NCI-H2107 (cell line): ENCODE measurements at regions not wholly inside any gene's neighbourhood (a gene's known extent, or its start where the extent isn't known, plus 50 kb on each side); places are given as distances from the start of the nearest gene placed in this dataset.

ENCODE experiments used
- DNase-seq: peaks from one replicate; lab custom pipeline; 2025; lab: John Stamatoyannopoulos, UW

DNA sequence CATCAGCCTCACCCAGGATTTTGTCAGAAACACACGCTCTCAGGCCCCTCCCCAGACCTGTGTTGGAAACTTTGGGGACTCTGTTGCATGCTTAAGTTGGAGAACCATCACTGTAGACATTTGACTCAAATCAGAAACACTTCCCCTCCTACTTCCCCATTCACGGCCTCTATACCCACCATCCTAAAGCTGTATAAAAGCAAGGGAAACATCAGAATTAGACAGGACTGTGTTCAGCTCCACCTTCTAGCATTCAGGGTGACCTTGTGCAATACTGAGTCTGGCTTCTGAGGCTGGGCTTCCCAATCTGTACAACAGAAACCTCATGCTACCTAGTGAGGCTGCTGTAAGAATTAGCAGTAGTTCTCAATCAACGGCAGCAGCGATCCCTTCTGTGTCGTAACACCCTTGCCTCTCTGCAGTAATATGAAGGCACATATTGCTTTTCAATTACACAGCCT is 252.3 kb downstream of the LY86 start:
- DNase-seq, result no peak

DNA sequence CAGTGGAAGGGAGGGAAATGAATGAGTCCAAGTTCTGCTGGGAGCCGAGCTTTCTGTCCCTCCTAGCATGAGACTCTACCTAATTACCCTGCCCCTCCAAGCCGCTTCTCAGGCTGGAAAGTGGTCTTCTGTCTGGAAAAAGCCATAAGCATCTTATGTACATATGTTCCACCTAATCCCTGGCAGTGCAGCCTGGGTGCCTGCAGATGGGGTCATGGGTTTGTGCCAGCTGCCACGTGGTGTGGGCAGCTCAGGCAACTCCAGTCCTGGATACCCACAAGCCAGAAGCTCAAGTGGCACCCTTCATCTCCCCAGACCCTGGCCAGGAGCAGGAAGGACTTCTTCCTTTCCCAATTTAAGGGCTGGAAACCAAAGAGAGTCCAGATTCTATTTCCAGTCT is 253.1 kb downstream of the LY86 start:
- no peak for DNase-seq

DNA sequence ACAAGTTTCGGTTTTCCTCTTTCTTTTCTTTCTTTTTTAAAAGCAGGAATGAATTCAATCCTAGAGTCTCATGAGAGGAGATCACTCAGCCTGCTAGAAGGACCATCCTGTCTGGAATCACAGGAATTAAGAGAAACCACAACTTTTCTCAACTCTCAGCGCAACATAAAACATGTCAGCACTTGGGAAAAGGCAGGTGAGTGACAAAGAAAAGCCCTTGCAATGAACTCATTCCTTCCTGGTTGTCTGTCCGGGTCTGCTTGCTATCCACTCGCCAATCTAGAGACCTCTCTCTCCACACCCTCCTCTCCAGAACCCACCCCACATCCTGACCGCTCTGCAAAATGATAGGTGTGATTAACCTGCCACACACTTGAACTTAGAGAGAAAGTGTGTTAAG is 253.8 kb downstream of the LY86 start:
- no peak for DNase-seq

DNA sequence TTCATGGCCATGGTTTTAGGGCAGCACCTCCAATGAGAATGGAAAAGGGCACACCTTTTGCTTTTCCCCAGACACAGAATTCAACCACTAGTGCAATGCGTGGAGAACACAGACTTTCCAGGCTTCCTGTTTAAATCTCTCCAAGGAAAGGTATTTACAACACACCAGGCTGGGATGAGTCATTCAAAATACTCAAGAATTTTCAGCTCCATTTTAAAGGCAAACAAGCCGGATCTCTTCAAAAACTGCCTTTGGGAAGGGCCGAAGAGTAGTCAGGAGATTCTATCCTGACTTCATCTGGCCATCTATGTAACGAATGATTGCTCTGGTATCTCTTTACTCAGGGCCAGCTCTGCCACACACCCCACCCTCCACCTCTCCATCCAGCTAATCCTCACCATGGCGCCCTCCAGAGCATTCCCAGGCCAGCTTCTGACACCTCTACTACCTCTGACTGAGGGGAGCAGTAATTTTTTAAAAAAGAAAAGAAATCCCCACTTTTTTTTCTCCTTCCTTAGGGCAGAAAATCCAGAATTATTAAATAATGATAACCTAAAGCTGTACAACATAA is 254.6 kb downstream of the LY86 start:
- no peak for DNase-seq

DNA sequence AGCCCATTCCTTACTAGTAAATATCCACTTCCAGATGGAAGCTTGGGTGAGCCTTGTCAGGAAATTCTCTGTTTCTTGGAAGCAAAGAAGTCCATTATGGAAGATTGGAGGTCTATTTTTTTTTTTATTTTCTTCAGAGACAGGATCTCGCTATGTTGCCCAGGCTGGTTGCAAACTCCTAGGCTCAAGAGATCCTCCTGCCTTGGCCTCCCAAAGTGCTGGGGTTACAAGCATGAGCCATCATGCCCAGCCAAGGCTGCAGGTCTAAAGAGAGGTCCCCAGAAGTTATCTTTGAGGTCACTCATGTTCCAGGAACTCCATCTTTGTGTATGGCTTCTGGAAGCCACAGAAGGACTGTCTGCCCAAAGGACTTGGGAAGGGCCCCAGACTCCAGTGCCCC is 255.3 kb downstream of the LY86 start:
- DNase-seq, result no peak

DNA sequence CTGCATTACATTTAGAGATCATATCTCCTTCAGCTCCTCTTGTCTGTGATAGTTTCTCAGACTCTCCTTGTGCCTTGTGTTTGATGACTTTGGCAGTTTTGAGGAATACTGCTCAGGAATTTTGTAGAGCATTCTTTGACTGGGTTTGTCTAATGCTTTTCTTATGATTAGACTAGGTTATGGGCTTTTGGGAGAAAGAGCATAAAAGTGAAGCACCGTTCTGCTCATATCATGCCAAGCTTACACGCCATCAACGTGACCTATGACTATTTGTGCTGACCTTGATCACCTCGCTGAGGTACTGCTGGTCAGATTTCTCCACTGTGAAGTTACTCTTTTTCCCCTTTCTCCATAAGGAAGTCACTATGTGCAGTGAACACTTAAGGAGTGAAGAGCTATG is 256.0 kb downstream of the LY86 start:
- DNase-seq, result no peak

DNA sequence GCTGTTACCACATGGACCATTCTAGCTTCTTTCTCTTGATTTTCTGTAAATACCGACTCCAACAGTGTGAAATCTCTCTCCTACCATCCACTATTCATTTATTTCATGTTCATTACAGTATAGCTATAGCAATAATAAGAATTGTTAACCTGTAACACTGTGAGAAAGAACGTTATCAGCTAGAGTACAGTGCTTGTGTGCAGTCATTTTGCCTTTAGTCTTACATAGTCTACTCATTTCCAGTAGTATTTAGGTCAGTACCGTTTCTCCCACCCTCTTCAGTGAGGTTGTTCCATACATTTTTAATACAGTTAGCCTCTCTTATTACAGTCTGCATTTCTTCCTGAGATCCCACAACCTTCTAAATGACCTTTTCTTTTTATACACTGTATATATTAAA is 257.1 kb downstream of the LY86 start:
- no peak for DNase-seq

DNA sequence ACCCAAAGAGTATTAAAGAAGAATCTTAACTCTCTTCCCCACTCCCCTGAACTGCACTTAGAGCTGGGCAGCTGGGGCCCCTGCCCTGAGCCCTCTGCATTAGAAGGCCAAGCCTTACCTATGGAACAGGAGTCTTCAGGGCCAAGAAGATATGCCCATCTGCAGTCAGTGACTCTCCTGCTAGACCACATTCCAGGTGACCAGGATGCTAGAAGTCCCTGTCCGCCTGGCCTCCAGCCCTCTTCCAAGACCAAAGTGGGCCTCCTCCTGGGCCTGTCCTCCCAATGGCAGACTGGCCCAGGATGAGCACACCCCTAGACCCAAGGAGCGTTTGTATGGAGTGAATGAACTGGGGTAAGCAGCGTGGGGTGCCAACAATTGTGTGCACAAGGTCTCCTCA is 259.1 kb downstream of the LY86 start:
- no peak for DNase-seq

DNA sequence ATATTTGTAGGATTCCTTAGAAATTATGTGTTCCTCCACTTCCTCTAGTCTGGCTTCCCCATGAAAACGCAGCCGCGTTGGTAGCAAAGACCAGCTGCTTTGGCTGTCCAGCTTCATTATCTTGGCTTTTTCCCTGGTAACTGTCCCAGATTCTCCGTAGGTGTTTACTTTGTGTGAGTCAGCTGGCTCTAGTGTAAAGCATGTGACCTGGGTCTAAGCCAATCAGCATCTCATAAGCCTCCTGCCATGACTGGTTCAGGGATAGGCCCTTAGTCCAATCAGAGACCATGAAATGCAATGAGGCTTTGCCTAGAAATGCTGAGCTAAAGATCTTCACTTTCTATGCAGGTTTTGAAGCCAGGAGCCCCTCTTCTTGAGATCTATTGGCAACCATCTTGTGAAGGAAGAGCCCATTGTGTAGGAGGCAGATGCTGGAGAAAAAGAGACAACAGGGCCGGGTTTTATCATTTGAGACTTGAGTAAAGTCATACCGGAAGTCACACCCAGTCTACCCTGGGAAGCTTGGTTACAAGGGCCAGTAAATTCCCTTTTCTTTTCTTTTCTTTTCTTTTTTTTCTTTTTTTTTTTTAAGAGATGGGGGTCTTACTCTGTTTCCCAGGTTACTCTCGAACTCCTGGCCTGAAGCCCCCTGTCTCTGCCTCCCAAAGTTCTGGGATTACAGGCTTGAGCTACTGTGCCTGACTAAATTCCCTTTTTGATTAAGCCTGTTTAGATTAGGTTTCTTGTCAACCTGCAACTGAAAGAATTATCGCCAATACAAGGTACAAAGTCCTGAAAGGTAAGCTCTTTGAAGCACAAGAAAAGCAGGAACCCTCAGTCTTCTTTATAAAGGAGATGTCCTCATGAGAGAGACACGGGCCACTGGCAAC is 256.5 kb upstream of the RREB1 start:
- DNase-seq, result no peak

DNA sequence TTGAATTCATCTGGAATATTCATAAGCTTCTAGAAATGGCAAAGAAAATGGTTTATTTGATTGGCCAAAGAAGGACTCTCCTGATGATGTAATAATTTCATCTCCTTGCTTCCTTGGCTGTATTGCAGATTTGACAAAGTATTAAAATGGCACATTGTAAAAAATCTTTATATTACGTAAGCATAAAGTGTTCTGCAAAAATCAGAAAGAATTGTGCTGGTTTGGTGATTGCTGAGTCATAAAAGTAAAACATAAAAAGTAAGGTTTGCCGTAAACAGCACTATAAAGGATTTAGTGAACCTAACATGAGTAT is 255.9 kb upstream of the RREB1 start:
- no peak for DNase-seq

DNA sequence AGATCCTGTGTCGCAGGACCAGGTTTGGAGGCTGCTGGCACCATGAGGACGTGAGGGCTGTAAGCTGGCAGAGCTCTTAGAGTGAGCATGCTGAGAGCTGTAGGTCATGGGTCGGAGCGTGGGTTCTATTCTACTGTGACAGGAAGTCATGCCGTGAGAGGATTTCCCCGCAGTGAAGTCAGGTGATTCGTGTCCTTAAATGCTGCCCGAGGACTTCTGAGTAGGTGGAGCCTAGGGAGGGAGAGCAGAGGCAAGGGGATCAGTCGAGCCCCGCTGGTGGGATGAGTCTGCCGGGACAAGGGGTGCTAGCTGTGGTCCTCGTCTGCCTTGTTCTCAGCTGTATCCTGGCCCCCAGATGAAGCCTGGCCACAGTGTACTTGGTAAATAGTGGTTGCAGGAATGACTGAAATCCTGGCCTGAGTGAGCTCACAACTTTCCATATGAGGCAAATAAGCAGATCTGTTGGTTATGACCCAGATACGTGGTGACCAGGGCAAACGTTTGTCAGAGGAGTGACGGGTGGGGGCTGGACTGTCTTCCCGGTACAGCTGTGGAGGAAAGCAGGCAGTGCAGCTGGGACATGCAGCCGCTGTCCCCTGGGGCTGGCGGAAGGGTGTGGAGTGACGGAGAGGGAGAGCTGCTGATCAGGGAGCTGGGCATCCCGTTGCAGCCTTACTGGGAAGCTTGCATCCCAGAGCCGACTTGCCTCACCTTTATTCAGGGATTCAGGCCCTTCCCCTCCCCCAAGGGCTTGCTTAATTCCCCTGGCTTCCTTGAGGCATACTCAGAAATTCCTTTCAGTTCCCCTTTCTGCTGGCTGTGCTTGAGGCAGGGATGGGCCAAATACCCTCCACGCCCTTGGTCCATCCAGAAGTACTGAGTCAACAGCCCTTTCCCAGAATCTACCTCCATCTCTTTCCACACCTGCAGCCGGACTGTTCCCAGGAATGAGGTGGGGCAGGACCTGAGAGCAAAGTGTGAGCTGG is 250.9 kb upstream of the RREB1 start:
- no peak for DNase-seq

DNA sequence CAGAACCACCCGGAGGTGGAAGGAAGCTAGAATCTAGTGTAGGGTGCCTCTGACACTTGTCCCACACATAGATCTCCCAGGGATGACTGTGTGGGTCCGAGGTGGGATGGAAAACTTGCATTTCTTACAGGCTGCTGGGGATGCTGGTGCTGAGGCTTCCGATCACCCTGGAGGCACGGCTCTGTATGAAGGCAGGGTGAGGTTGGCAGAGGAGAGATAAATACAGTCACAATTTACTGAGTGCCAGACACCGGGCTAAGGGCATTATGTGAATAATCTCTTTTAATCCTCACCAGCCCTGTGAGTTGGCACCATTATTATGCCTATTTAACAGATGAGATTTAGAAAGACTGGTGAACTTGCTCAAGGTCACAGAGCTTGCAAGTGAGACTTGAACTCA is 250.2 kb upstream of the RREB1 start:
- no peak for DNase-seq

DNA sequence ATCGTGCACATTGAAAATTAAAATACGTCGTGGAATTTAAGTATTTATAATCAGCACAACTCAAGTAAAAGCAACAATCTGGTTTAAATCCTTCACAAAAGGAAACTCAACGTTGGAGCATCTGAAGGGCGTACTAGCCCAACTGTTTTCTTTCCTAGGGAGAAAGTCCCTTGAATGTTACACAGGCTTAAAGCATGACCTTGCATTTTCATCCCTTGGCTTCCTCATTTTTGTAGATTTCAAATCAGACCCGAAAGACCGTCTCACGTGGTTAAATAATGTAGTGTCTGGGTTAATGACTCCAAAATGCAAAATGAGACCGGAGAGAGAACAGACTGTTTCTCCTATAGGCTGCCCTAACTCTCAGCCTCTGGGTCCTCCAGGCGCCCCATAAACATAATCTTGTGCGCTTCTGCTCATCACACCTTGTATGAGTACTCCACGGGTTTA is 249.2 kb upstream of the RREB1 start:
- no peak for DNase-seq

DNA sequence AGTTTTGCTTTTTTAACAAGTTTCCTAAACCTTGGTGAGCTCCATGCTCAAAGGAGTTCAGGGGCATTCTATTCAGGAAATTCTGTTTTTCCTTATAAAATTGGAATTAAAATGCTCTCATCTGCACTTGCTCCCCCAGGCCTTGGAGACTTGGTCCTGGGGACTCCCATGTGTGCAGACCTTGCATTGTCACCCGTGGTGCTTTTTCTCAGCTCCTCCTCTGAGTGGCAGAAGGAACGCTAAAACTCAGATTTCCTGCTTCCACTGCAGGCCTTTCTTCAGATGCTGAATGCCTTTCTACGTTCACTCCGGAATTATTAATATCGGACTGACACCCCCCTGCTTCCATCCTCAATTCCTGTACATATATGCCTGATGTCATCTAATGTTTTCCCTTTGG is 248.7 kb upstream of the RREB1 start:
- DNase-seq, result no peak

DNA sequence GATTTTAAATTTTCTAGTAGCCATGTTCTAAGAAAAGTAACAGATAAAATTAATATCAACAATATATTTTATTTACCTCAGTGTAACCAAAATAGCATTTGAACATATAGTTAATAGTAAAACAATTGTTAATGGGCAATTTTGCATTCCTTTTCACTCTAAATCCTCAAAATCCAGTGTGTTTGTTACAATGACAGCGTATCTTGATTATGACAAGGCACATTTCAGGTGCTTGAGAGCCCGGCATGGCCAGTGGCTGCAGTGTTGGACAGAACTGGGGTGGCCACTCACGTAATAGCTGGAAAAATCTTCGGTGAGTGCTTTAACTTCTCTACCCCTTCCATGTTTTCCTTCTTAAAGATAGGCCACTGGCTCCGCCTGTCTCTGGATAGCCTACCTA is 248.0 kb upstream of the RREB1 start:
- DNase-seq, result no peak

DNA sequence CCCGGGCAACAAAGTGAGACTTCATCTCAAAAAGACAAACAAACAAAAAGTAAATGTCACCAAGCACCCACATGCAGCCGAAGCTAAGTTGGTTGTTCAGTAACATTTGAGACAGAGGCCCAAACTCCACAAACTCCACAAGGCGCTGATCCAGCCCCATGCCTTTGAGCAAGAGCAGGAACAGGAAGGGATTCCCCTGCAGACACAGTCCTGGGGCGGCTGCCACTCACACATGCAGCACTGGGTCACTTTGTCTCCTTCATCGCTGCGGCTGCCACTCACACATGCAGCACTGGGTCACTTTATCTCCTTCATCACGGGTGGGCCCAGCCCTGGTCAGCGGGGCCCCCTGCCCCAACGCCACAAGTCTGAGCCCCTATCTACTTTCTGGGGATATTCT is 246.9 kb upstream of the RREB1 start:
- no peak for DNase-seq

DNA sequence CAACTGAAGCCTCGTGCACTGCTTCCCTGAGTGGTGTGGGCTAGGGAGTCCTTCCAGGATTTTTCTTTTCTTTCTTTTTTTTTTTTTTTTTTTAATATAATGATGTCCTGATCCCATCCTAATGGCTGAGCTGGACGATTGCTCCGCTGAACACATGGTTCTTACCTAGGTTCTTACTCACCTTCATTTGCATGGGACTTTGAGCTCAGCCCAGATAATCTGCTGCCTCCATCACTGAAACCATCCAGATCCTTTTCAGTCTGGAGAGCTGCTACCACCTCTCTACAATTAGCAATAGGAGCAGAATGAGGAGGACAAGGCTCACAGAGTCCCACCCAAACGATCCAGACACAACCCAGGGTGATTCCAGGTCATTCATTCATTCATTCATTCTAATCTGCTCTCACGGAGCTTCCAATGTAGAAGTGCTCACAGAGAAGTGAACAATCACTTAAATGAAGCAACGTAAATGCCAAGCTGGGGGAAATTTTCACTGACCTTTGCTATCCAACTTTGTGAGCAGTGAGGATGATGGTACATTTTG is 246.3 kb upstream of the RREB1 start:
- DNase-seq, result no peak

DNA sequence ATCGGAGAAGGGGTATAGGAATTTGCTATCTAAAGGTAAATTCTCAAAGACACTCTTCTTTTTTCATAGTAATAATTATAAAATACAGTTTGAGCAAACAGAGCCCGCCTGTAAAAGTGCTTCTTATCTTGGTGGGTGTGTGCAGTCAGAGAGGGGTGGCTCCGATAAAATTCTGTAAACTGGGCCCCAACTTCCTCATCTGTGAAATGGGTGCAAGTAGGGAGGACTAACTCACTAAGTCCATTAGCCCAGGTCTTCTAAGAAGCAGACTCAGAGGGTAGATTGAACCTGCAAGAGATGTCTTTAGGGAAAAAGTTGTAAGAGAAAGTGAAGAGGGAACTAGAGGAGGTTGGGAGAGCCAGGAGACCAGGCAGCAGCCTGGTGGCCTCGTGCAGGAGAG is 245.8 kb upstream of the RREB1 start:
- no peak for DNase-seq

DNA sequence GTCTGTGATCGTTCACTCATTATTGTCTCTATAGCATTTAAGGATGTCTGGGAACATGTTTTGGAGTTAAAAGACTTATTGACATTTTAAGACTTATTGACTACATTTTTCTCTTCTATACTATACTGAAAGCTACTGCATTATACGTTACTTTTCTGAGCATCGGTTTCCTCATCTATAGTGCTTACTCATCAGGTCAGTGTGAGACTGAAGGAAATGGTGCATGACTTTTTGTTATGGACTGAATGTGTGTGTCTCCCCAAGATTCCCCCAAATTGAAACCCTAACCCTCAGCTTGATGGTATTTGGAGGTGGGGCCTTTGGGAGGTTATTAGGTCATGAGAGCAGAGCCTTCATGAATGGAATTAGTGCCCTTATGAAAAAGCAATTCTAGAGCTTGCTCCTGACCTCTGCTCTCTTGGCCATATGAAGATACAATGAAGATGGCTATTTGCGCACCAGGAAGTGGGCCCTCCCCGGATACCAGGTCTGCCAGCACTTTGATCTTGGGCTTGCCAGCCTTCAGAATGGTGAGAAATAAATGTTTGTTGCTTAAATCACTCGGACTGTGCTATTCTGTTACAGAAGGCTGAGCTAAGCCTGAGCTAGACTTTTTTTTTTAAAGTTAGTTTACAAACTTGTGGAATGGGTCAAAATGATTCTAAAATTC is 243.7 kb upstream of the RREB1 start:
- DNase-seq, result no peak

DNA sequence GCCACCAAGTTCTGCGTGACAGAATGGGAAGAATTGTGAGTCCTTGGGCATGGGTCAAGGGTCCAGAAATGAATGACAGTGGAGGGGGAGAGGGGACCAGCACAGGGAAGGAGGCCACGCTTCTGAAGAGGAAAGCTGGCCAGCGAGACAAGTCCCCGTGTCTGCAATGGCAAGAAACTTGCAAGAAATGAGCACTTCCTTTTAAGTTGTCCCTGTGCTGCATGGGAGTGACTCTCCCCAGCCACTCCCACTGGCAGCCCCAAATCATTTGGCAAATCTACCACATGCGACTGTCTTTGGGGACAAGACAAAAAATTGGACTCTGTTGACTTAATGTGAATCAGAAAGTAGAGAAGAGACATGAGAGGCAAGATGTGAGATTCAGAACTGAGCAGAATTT is 242.2 kb upstream of the RREB1 start:
- no peak for DNase-seq

DNA sequence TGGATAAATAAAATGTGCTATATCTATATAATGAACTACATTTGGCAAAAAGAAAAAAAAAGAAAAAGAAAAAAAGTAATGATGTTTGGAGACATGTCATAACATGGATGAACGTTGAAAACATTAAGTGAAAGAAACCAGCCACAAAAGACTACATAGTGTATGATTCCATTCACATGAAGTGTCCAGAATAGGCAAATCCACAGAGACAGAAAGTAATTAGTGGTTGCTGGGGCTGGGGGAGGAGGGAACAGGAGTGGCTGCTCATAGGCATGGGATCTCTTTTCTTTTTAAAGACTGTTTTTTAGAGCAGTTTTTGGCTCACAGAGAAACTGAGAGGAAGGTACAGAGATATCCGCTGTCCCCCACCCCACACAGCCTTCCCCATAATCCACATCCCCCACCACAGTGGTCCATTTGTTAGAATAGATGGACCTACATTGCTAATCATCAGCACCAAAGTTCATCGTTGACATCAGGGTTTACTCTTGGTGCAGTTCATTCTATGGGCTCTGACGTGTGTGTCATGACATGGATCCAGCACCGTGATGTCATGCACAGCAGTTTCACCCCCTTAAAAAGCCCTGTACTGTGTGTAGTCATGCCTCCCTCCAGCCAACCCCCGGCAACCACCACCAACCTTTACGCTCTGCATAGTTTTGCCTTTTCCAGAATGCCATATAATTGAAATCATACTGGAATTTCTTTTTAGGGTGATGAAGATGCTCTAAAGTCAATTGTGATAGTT is 240.9 kb upstream of the RREB1 start:
- DNase-seq, result no peak
